Fibroblast of villous mesenchyme (primary cell): ENCODE measurements at regions not wholly inside any gene's neighbourhood (a gene's known extent, or its start where the extent isn't known, plus 50 kb on each side); places are given as distances from the start of the nearest gene placed in this dataset.
A peak's percentile ranks its signal among the peaks of the same experiment; 100 is the strongest.

ENCODE experiments used
- DNase-seq: peaks from one replicate; pipeline ENCODE4 v3.0.0-alpha.2; 2010; ENCODE audit warnings: low read depth
- H3K4me3 ChIP-seq: 2 replicates; pipeline ENCODE4 v1.5.1; 2011; ENCODE audit warnings: low read depth, mild to moderate bottlenecking, low read length
- TF ChIP-seq, protein P1 (sequence below): IDR thresholded peaks from 2 replicates; pipeline ENCODE4 v1.5.1; 2012; ENCODE audit warnings: low read depth, mild to moderate bottlenecking, low read length; ENCODE audit not compliant: insufficient read depth

DNA sequence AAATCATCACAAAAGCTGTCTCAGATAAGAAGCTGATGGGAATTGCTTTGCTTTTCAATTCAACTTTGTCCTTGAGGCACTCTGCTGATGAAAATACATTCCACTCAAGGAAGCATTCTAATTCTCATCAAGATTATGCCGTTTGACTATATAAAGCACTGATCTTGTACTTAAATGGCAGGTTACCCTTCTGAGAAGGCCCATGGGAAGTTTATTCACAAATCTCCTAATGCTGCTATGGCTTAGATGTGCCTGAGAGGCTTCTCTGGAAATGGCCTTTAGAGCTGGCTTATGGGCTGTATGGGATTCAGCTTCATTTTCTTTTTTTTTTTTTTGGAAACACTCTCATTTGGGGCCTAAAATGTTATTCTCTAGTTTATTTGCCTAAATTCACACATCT is 69.7 kb upstream of the ARNT2 start:
- H3K4me3 ChIP-seq, result no peak overlapping the region
- TF ChIP-seq, protein P1, sequence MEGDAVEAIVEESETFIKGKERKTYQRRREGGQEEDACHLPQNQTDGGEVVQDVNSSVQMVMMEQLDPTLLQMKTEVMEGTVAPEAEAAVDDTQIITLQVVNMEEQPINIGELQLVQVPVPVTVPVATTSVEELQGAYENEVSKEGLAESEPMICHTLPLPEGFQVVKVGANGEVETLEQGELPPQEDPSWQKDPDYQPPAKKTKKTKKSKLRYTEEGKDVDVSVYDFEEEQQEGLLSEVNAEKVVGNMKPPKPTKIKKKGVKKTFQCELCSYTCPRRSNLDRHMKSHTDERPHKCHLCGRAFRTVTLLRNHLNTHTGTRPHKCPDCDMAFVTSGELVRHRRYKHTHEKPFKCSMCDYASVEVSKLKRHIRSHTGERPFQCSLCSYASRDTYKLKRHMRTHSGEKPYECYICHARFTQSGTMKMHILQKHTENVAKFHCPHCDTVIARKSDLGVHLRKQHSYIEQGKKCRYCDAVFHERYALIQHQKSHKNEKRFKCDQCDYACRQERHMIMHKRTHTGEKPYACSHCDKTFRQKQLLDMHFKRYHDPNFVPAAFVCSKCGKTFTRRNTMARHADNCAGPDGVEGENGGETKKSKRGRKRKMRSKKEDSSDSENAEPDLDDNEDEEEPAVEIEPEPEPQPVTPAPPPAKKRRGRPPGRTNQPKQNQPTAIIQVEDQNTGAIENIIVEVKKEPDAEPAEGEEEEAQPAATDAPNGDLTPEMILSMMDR, result no peak
- no peak for DNase-seq

DNA sequence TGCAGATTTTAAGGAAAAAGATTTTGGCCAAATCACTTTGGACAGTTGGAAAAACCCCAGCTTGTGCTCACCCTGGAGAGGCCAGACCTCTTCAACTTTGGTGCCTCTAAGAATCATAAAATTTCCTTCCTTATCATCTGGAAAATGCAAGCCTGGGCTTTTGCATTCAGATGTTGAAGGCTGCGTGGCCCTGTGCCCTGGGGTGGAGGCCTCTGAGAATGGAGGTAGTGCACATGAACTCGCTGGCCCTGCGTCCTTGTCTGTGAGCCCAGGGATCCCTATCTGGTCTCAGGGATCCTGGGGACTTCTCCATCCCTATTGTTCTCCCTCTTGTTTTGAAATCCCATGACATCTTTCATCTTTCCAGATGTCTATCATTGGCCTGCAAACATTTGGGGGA is 64.6 kb upstream of the ARNT2 start:
- no peak for DNase-seq
- TF ChIP-seq, protein P1, result no peak
- H3K4me3 ChIP-seq, result no peak overlapping the region

DNA sequence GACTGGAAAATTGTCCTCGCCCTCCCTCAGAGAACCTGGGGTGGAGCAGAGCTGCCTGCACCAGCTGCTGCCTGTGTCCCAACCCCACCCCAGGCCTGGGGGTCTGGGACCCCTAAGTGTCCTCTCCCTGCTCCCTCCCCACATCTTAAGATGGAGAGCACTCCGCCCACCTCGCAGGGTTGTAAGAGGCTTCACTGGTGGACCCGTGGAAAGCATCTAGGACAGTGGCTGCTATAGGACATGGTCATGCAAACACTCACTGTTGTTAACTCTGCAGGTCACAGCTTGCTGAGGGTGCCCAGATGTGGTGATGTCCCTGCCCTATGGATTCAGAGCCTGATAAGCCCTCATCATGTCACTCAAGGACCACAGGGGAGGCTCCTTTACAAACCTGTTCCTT is 62.0 kb upstream of the ARNT2 start:
- DNase-seq, result no peak
- TF ChIP-seq, protein P1, result no peak
- H3K4me3 ChIP-seq, result no peak overlapping the region

DNA sequence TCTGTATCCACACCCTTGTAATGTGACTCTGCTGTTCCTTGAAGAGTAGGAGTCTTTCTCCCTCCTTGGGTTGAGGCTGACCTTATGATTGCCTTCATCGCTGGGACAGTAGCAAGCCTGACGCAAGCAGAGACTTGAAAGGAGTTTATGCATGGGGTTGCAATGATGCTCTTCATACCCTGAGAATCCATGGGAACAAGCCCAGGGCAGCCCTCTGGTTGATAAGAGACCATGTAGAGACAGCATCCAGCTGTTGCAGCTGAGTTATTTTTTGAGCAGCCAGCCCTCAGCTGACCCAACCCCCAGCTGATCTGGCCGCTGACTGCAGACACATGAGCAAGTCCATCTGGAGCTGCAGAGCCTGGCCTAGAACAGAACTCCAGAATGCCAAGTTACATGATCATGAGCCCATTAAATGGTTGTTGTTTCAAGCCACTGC is 60.6 kb upstream of the ARNT2 start:
- no peak overlapping the region for H3K4me3 ChIP-seq
- peak; percentile 93 for DNase-seq
- TF ChIP-seq, protein P1, result no peak

DNA sequence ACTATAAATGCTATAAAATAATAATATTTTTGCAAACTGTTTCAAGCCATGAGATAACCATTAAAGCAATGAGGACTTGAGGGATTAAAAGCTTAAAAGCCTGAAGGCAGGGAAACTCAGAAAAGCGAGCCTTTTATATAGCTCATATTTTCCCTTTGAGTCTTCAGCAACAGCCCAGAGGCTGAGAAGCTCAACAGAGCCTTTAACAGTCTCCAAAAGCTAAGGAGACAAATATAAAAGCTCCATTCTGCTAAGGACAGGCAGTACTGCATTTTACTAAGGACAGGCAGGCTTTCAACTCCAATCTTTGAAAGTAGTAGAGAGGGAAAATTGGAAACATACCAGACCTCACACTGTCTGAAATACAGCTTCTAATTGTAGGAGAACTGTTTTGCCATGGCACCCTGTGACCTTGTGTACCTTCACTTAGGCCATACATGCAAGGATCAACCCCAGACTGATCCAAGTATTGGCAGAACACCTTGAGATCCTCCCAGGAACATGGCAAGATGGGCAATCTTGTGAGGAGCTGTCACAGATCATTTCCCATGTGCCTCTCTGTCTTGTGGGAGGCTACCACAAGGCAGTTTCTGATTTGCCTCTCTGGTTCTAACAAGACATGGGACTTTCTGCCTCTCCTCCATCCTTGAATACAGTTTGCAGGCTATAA is 53.1 kb upstream of the ARNT2 start:
- H3K4me3 ChIP-seq, result no peak overlapping the region
- no peak for DNase-seq
- TF ChIP-seq, protein P1, result no peak
